HepG2 (cell line): ENCODE measurements at regions not wholly inside any gene's neighbourhood (a gene's known extent, or its start where the extent isn't known, plus 50 kb on each side); places are given as distances from the start of the nearest gene placed in this dataset.

Experiments used
- ATAC-seq: fragments of 200-7000 bp; cut with Tn5 transposase; 3 replicates; pipeline ENCODE4 v1.9.1; 2020; ENCODE audit warnings: mild to moderate bottlenecking, moderate library complexity
- BruUV-seq: library from RNA; stranded (reverse); fragments of 400-500 nt; replicated peaks from 2 replicates; lab custom pipeline; 2021; lab: Mats Ljungman, UMichigan
- CTCF ChIA-PET: fragments of 300-600 bp; formaldehyde crosslinking; extraction: SDS; loops from one replicate; lab custom pipeline; 2021; ENCODE audit warnings: low total read pairs, inconsistent platforms, low intra/inter-chr PET ratio; lab: Yijun Ruan, JAX
- POLR2A ChIA-PET: fragments of 350-600 bp; sonication (Branson Sonifier 250); formaldehyde crosslinking; loops from one replicate; lab custom pipeline; 2020; ENCODE audit warnings: antibody characterized with exemption, inconsistent platforms; lab: Yijun Ruan, JAX
- DNase-seq: peaks from one replicate; pipeline ENCODE4 v3.0.0-alpha.2; 2015; ENCODE audit warnings: low spot score
- FAIRE-seq: peaks from 3 replicates; lab custom pipeline; 2011; peaks lifted over from hg19 to GRCh38; lab: Jason Lieb, UNC
- H2AFZ ChIP-seq: one replicate; pipeline ENCODE4 v1.6.1; 2011; ENCODE audit warnings: low read length, inconsistent platforms
- H3K27ac ChIP-seq: fragments of 300-600 bp; 3 replicates; pipeline ENCODE4 v1.8.0; 2011; ENCODE audit warnings: mixed run types, mild to moderate bottlenecking, mixed read lengths, low read length, inconsistent platforms; ENCODE audit not compliant: insufficient read depth; ENCODE audit errors: extremely low read length
- H3K27me3 ChIP-seq, 2 experiments: fragments of 200-600 bp in 1 of 2; 2 replicates in 1 of 2; 3 replicates in 1 of 2; pipeline versions ENCODE4 v1.6.0 to v1.8.0; 2011; ENCODE audit warnings: low read length in 2 of 2, mild to moderate bottlenecking in 2 of 2, moderate library complexity in 2 of 2, inconsistent platforms in 1 of 2; ENCODE audit not compliant: insufficient read depth in 2 of 2, control insufficient read depth in 1 of 2
- H3K36me3 ChIP-seq, 2 experiments: fragments of 200-600 bp in 1 of 2; replicated peaks in 1 of 2; 2 replicates in 1 of 2; 3 replicates in 1 of 2; pipeline versions ENCODE4 v1.5.1 to v1.8.0; 2011; ENCODE audit warnings: low read length in 2 of 2, inconsistent platforms in 1 of 2; ENCODE audit not compliant: insufficient read depth in 2 of 2, control insufficient read depth in 1 of 2
- H3K4me1 ChIP-seq: 2 replicates; pipeline ENCODE4 v1.5.1; 2012; ENCODE audit warnings: low read length, inconsistent platforms; ENCODE audit not compliant: insufficient read depth
- H3K4me2 ChIP-seq: 2 replicates; pipeline ENCODE4 v1.6.0; 2011; ENCODE audit warnings: low read depth, low read length, inconsistent platforms
- H3K4me3 ChIP-seq, 3 experiments: fragments of 200-600 bp in 1 of 3; sonication (generic), shearing (Covaris generic) in 1 of 3; replicated peaks in 1 of 3; 2 replicates each; pipeline ENCODE4 v1.5.1; 2011 to 2016; ENCODE audit warnings: low read length in 3 of 3, inconsistent platforms in 2 of 3, low read depth in 2 of 3, mild to moderate bottlenecking in 2 of 3, control low read depth in 1 of 3, mixed read lengths in 1 of 3; ENCODE audit not compliant: insufficient read depth in 1 of 3
- H3K79me2 ChIP-seq: one replicate; pipeline ENCODE4 v1.6.1; 2011; ENCODE audit warnings: low read length, inconsistent platforms; ENCODE audit not compliant: insufficient read depth
- H3K9ac ChIP-seq: 2 replicates; pipeline ENCODE4 v1.6.0; 2011; ENCODE audit warnings: mild to moderate bottlenecking, low read depth, low read length, inconsistent platforms; ENCODE audit not compliant: insufficient read depth
- H3K9me3 ChIP-seq: 2 replicates; pipeline ENCODE4 v1.5.1; 2012; ENCODE audit warnings: mild to moderate bottlenecking, low read length
- H4K20me1 ChIP-seq: 2 replicates; pipeline ENCODE4 v1.6.0; 2011; ENCODE audit warnings: inconsistent platforms, mild to moderate bottlenecking, low read length, moderate library complexity; ENCODE audit not compliant: insufficient read depth
- CAMTA2 ChIP-seq: sonication (generic); formaldehyde crosslinking; IDR thresholded peaks from 2 replicates; pipeline ENCODE4 v1.4.0; 2020; ENCODE audit warnings: mild to moderate bottlenecking, missing genetic modification reagents, borderline replicate concordance
- FOSL1 ChIP-seq: sonication (generic); formaldehyde crosslinking; IDR thresholded peaks from 2 replicates; pipeline ENCODE4 v1.9.0; 2021; ENCODE audit warnings: missing genetic modification reagents, borderline replicate concordance
- PHF20 ChIP-seq: sonication (generic); formaldehyde crosslinking; IDR thresholded peaks from 2 replicates; pipeline ENCODE4 v1.5.0; 2020; ENCODE audit warnings: mild to moderate bottlenecking, missing genetic modification reagents
- RAD21 ChIP-seq: fragments of 450-650 bp; formaldehyde crosslinking; IDR thresholded peaks from 2 replicates; pipeline ENCODE4 v1.5.0; 2020; ENCODE audit warnings: mild to moderate bottlenecking
- ZMYM3 ChIP-seq: sonication (generic); formaldehyde crosslinking; IDR thresholded peaks from 2 replicates; pipeline ENCODE4 v1.5.1; 2020; ENCODE audit warnings: mild to moderate bottlenecking, missing genetic modification reagents
- ZNF607 ChIP-seq: sonication (generic); formaldehyde crosslinking; IDR thresholded peaks from 2 replicates; pipeline ENCODE4 v1.5.1; 2020; ENCODE audit warnings: missing genetic modification reagents, mild to moderate bottlenecking, borderline replicate concordance
- WGBS: methylation state at CpG from one replicate; pipeline ENCODE4 v1.1.6; 2017; ENCODE audit warnings: low lambda C conversion rate; 5-methylcytosine and 5-hydroxymethylcytosine counted together
- in situ Hi-C: cut with HindIII; loops from 2 replicates; pipeline ENCODE4 v1.10.0; 2017; ENCODE audit warnings: low pct_unique_long_range_greater_than_20kb; ENCODE audit not compliant: extremely low pct_ligation_motif_present
- intact Hi-C: fragments of 100-400 bp; cut with micrococcal nuclease; formaldehyde crosslinking; loops from one replicate; pipeline ENCODE4 v1.10.0; 2022; ENCODE audit not compliant: unreplicated experiment

DNA sequence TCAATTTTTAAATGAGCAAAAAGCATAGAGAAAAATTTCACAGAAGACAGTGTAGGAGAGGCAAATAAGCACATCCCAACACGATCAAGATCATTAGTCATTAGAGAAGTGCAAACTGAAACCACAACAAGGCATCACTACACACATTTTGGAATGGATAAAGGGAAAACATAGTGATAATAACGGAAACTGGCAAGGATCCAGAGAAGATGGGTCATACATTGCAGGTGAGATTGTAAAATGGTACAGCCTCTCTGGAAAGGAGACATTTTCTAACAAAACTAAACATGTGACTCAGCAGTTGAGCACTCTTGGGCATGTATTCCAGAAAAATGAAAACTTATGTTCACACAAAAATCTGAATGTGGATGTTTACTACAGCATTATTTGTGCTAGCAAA, 98.3 kb upstream of the TMEM17 start:
- H3K27me3 ChIP-seq = no peaks in the 10 kb centered on the region
- H3K27ac ChIP-seq = no peak overlapping the region
- no peaks in the 10 kb centered on the region for H4K20me1 ChIP-seq
- TF ChIP-seq RAD21 (CRISPR knock-in tag) = no peak
- TF ChIP-seq CAMTA2 (CRISPR knock-in tag) = no peak
- no peak overlapping the region for H3K4me3 ChIP-seq
- FAIRE-seq = peak; percentile 39
- no TSS peak for BruUV-seq
- ChIA-PET POLR2A (no interaction called here), CTCF (no interaction called here)
- no peak overlapping the region for H2AFZ ChIP-seq
- intact Hi-C loops = no loop called here
- no peak for ATAC-seq
- peaks cover 10% of the 10 kb centered on the region for H3K9me3 ChIP-seq
- no peaks in the 10 kb centered on the region for H3K4me1 ChIP-seq
- no peak for DNase-seq
- no peaks in the 10 kb centered on the region for H3K79me2 ChIP-seq
- in situ Hi-C loops = no loop called here
- WGBS = 91% methylated on average over 2 of the region's 2 CpGs
- no peak overlapping the region for H3K4me2 ChIP-seq
- no peak overlapping the region for H3K9ac ChIP-seq
- no peaks in the 10 kb centered on the region for H3K36me3 ChIP-seq

DNA sequence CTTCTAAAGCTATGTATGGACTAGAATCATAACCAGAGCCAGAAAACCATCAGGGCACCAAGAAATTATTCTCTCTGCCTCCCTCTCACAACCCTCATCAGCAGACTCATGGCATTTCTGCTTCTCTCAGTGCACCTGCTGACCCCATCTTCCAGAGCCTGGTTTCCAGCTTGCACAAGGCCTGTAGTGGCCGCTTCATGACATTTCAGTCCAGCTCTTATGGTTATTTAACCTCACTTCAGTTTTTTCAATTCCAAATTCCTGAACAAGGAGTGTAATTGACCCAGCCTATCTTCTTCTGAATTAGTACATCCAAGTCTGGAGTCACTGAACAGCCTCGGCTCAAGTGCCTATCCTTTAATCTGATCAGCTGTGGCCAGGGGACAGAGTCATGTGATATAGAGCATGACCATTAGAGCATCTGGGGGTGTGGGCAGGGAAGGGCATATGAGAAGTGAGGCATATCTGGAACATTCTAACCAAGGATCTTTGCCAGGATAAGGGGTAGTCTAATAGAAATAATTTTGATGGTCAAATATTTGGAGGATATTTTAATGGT, 97.2 kb upstream of the TMEM17 start:
- Histone ChIP-seq H3K4me1 (no peaks in the 10 kb centered on the region), H3K36me3 (no peaks in the 10 kb centered on the region), H3K79me2 (no peaks in the 10 kb centered on the region), H2AFZ (no peak overlapping the region), H4K20me1 (no peaks in the 10 kb centered on the region), H3K9ac (no peak overlapping the region), H3K4me2 (no peak overlapping the region), H3K4me3 (no peak overlapping the region), H3K9me3 (peaks cover 10% of the 10 kb centered on the region), H3K27me3 (no peaks in the 10 kb centered on the region), H3K27ac (no peak overlapping the region)
- TF ChIP-seq PHF20 (CRISPR knock-in tag) = no peak
- TF ChIP-seq FOSL1 = no peak
- no peak for TF ChIP-seq ZNF607 (CRISPR knock-in tag)
- TF ChIP-seq ZMYM3 (CRISPR knock-in tag) = no peak
- 98% methylated on average over 2 of the region's 2 CpGs for WGBS
- in situ Hi-C loops (no loop called here), intact Hi-C loops (no loop called here)
- FAIRE-seq (no peak), DNase-seq (no peak), ATAC-seq (no peak)
- ChIA-PET POLR2A (interaction anchor here (0.7 to 0.8 kb wide), 2 partner anchors 33 to 77 kb away, joined by 3 read pairs; no protein-coding TSS in a partner anchor), CTCF (no interaction called here)
- no TSS peak for BruUV-seq
